CD4-positive, alpha-beta T cell treated with Interleukin-17A for 1 hour (primary cell): ENCODE measurements at regions not wholly inside any gene's neighbourhood (a gene's known extent, or its start where the extent isn't known, plus 50 kb on each side); places are given as distances from the start of the nearest gene placed in this dataset.

Source experiments
- DNase-seq: peaks from one replicate; pipeline ENCODE4 v3.0.0-alpha.2; 2020

DNA sequence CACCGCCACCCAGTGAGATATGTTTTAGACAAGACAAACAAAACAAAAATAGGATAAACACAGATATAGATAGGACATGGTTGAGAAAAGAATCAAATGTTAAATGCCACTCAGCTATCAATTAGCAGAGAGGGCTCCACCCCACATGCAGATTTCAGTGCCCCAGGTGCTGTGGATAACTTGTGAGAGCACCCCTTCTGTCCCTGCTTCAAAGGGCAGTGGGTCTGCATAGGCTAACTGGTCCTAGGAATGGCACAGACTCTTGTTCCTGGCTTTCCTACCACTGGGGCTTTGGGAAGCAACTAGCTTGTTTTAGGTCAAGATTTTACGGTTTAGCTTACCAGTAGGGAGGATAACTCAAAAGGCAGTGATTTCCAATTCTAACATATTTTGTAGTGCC lies 460.3 kb downstream of the TSHZ3 start:
- DNase-seq = no peak

DNA sequence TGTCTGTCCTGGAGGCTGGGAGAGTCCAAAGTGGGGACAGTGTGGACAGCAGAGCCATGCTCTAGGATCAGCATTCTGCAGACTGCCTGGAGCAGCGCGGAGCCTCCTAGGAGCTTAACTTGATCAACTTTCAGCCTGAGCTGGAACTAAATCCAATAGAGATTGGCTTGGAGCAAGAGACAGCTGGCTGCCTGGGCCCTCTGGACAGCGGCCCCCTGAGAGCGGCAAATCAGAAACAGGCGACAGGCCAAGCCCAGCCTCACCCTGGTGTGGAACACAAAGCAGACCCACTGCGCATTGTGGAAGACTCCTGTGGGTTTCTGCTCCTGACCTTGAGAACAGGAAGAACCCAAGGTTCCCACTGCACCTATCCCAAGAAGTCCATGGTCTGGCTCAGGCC lies 462.2 kb downstream of the TSHZ3 start:
- DNase-seq = no peak

DNA sequence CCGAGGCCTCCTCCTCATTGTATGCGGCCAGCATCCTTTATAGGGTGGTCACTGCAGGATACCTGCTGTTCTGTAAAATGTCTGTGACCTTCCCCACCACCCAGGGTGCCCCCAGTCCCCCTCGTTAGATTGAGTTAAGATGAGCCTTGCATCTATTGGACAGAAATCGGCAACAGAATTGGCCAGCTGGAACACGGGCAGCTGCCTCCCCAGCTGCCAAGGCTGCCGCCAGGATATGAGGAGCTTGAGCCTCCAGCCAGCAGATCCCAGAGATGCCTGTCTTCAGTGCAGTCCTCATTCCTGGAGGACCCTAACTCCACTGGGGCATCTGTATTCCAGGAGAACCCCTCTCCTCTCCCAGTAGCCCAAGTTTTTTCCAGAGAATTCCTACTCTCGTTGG lies 463.0 kb downstream of the TSHZ3 start:
- DNase-seq = no peak

DNA sequence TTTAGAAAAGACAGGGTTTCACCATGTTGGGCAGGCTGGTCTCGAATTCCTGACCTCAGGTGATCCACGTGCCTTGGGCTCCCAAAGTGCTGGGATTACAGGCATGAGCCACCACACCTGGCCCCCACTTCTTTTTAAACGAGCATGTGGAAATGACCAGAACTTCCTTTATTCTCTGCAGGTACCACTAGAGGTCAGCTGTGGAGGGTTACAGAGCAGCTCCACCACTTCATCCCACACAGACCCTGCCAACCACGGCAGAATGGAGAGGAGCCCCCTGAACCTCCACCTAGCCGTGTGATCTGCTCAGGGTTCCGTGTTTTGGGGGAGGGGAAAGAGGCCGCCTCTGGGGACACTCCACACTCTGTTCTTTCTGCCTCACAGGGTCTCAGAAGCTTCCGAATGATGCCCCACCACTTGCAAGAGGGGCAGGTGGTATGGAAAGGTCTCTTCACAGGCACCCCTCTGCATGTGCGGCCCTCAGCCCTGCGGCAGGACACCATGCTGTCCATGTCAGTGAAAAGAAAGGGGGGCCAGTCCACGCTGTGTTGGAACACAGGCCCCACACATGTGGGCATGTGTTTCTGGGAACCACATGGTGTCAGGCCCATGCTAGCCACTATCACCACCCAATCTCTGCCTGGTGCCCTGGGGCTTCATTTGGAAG lies 465.0 kb downstream of the TSHZ3 start:
- DNase-seq = no peak

DNA sequence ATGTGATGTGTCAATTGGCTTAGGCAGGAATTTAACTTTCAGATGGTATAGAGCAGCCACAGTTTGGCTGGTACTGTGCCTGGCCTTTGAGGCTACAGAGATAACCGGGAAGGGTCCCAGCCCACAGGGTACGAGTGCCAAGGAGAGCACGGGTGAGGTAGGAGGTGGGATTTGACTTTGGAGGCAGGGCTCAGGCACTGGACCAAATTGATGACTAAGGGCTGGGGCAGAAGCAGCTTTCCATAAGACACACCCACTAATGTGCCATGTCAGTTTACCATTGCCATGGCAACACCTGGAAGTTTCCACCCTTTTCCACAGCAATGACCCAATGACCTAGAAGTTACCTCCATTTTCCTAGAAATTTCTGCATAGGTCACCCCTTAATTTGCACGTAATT lies 466.2 kb downstream of the TSHZ3 start:
- DNase-seq = no peak

DNA sequence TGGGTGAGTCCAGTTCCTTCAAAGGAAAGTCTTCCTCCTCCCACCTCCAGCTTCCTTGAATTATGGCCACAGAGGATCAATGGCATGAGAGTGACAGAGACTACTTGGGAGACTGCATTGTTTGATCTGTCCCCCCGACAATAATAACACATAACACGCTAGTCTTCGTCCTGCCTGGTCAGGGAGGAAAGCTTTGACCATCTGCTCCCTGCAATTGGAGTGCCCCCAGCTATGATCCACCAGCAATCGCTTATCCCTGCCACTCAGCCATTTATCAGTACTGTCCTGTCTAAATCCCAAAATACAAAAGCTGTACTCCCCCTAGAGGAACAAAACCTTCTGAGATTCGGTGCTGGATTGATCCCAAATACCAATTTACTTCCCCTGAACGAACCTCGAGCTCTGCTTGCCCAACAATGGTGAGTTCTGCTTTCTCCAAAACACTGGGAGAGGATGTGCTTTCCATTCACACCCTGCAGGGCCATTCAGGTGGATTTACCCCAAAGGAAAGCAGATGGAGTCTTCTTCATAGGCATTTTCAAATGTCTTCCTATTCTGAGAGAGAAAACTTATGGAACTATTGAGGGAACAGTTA lies 466.7 kb downstream of the TSHZ3 start:
- no peak for DNase-seq

DNA sequence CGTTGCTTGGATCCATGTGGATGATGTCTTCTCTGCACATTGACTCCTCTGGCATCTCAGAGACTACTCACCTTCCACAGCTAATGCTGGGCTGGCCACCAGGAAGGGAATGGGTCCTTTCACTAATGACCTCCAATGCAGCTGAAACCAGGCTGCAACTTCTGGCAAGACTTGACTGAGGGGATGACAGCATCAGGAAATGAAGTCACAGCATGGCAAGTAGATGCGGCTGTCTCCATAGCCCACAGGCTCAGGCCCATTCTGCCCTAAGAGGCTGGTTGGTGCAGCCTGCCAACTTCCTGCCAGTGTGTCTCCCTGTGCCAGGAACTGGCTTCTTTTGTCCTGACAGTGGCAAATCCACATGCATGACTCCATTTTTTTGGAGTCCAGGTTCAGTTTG lies 467.3 kb downstream of the TSHZ3 start:
- DNase-seq = no peak

DNA sequence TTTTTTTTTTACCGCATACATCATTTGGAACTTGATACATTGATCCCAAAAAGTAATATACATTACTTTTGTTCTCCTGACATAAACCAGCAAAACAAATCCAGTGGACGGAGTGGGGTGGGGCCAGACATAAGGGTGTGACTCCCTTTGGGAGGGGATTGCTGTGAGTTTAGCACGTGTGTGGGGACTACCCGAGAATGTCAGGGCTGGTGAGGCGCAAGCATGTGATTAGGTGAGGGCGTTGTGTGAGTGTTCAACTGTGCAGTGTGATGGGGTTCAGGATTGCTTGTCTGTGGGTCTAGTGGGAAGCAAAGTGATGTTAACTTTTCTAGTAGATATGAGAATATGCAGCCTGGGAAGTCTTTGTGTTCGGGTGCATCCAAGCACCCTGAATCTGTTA lies 468.0 kb downstream of the TSHZ3 start:
- DNase-seq = no peak

DNA sequence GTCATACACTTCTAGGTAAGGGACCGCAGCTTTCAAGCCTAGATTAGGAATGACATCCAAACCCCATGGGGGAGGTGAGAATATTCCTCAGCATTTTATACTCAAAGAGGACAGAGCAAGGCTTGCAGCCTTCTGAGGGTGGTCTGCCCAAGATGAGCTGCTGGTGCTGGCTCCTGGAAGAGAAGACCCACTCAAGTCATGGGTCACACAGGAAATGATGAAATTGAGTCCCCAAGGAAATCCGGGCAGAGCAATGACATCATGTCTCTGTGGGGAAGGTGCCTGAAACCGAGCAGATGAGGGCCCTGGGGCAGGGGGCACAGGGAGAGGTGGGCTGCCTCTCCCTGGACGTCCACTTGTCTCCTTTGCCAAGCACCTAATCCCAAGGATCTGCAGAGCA lies 468.7 kb downstream of the TSHZ3 start:
- no peak for DNase-seq

DNA sequence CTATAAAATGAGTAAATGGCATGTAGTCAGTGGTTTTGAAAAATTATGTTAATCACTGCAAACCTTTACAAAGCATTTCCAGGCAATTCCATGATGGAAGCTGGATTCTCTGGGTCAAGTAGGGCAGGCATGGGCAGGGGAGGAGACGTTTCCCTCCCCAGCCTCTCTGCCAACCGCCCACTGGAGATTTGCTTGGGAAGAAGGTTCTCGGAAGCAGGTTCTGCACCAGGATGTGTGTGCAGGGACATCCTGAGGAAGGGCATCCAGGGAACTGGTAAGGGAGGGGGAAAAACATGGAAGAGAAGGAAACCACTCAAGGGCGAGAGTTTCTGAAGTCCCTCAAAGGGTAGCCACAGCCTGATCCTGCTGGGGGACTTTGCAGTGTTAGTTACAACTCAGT lies 469.1 kb downstream of the TSHZ3 start:
- DNase-seq = no peak

DNA sequence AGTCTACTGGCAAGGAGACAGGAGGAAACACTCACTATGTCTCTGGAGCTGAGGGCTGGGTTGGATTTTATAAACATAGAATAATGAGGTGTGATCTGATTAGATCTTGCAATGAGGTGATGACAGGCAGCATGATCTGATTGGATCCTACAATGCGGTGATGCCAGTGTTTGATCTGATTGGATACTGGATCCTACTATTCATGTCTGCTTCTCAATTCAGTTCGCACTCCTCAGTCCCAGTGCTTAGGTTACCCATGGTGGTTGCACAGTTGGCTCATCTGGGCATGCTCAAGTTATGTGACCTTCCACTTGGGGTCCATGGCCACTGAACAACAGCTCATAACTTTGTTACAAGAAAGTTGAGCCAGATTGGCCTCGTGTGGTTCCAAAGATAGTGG lies 469.5 kb downstream of the TSHZ3 start:
- no peak for DNase-seq

DNA sequence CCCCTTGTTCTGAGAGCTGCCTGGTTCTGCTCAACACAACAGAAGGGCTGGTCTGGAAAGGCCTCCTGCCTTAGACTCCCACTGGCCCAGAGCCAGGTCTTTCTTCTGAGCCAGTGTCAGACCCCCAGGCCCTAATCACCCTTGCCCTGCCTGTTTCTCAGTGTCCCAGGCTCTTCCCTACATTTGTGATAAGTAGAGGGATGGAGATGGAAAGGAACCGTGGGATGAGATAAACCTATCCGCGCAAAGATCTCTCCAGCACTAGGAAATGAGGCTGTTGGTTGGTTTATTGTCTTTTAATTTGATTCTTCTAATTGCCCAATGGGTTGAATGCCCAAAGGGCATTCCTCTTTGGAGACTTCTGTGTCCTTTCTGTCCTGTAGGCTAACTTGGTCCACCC lies 470.0 kb downstream of the TSHZ3 start:
- DNase-seq = no peak

DNA sequence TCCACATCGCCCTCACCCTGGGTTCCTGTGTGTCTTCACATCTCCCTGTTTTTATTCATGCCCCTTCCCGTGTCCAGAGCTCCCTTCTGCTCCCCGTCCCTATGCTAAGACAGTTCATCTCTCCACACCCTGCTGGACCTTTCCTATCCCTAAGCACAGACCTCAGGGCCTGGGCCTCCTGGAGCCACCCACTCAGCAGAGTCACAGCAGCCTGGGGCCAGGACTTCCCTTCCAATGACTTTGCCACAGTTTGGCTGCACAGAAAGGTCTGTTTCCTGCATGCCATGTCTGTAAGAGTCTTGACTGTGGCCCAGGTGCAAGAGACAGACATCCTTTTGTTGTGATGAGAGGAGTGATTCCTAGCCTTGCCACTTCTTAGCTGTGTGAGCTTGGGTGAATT lies 470.7 kb downstream of the TSHZ3 start:
- DNase-seq = no peak

DNA sequence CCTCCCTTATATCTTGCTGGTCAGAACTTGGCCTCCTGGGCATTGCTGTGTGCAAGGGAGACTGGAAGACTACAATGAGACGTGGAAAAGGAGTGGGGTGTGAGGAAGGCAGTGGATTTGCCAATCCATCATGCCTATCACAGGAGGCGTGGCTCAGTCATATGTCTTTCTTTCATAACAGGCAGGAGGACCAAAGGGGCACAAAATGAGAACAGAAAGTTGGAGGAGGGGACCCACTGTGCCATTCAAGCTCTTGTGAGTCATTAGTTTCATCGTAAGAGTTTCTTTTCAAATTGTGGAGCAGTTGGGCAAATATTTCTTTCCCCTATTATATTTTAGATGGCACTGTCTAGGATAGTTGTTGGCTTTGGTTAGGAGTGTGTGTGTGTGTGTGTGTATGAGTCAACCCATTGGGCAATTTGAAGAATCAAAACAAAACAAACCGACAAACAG lies 471.5 kb downstream of the TSHZ3 start:
- no peak for DNase-seq

DNA sequence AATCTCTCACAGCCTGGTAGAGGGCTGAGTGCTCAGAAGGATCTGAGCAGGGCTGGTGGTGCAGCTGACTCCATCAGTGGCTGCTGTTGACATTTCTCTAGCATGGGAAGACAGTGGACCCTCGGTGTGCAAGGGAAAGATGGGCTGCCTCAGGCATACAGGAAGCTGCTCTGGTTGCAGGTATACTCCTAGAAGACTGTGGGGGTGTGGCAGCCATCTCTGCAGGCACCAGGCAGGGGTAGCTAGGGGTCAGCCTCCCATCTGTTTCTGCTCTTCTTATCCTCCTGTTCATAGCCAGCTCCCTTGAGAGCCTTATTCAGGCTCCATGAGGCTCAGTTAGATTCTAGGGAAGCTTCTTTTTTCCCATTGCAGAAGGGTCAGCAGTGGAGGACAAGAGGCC lies 475.5 kb downstream of the TSHZ3 start:
- no peak for DNase-seq

DNA sequence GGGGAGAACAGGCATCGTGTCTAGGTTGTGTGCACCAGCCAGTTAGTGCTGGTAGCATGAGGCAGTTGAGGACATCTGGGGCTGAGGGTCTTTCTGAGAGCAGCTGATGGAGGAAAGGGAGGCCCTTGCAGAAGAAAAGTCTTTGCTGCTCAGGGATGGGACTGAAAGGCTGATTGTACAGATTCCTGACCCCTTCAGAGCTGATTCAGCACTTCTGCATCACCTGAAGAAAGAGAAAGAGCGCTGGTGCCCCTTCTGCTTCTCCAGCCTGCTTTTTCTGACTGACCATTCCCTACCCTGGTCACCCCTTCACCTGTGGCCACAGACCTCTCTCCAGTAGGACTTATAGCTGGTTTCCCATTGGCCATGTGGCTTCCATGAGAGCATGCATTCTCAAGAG lies 476.2 kb downstream of the TSHZ3 start:
- DNase-seq = no peak

DNA sequence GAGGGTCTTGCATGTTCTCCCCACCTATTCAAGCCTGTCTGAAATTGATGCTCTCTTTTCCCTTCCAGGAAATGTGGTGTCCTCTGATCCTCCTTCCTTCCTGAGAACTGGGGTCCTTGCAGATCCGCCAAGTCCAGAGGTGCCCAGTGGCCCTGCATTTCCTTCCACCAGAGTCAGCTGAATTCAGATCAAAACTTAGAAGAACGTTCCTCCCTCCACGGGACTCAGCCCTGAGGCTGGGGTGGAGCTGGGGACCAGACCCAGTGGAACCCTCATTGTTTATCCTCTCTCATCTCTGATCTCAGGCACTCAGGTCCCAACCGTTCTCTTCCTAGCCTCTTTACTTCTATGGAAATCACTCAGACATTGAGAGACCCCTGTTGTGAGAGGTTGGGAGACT lies 477.3 kb downstream of the TSHZ3 start:
- DNase-seq = no peak

DNA sequence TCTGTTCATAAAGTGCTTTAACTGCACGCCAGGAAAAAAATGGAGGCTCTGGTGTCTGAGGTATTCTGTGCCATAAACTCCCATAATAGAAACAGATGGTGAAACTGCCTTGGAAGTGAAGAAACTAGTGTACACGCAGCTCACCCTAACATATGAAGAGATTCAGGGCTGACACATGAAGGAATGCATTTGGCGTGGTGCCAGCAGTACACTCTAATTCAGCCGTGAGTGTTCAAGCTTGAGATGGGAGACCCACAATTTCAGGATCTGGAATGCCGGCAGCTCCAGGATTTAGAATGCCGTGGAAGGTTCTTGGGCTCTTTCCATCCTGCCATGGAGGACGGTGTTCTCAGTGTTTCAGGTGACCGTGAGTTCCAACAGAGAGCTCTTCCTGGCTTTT lies 478.4 kb downstream of the TSHZ3 start:
- no peak for DNase-seq

DNA sequence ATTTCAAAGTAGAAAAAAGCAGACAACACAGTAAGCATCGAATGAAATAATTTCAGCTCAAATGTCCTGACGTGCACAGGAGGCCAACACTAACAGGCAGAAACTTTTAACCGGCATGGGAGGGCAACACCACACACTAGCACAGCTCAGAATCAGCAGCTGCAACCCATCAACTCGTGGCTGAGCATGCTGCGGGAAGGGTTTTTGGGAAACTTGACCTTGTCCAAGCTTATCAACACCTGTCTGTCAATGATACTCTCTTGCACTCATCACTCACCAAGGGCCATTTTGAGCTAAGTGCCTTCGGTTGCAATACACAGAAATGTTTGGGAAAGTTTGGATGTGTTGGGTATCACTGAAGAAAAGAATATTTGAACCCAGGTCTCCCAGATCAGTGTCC lies 483.7 kb downstream of the TSHZ3 start:
- DNase-seq = no peak

DNA sequence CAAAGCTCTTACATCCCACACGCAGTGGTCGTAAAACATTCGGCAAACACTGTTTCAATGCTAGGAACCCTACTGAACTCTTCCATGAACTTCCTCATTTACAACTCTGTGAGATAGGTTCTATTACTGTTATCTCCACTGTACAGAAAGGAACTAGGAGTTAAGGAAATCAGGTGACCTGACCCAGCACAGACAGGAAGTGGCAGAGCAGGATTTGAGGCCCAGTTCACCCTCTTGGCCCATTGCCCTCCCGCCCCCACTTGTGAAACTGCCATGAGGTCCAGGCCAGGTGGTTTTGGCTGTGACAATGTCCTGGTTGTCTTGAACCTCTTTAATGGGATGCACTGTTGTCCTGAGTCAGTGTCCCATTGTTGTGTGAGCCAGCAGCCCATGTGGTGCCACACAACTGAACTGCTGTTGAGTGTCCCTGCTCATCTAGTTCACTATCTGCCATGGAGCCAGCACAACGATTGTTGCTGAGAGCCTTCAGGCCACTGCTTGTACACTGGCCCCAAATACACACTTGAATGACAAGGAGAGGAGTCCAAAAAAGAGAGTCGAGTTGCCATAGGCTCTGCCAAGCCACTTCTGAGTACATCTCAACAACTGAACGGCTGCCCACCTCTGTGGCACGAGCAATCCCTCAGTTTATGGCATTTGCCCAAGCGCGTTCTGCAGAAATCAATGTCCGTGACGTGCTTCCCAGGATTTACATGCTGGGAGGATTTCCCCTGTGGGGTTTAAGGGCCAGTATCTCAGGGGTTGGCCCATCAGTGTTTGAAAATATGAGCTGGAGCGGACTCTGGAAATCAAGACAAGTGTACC lies 484.6 kb downstream of the TSHZ3 start:
- no peak for DNase-seq

DNA sequence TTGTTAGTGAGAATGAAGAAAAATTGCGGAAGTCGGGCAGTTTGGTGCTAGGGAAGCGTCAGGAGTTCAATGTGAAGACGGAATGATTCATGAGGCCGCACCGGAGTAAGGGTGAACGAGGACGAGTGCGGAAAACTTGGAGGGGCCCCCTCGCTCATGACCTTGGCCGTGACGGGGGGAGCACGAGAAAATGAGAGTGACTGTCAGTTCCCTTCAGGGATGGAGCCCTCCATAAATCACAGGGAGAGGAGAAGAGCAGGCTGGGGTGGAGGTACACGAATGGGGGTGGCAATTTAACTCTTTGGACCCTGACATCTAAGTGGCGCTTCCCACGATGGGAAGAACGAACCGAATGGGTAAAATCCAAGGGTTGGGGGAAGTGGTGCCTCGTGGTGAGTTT lies 486.4 kb downstream of the TSHZ3 start:
- DNase-seq = no peak

DNA sequence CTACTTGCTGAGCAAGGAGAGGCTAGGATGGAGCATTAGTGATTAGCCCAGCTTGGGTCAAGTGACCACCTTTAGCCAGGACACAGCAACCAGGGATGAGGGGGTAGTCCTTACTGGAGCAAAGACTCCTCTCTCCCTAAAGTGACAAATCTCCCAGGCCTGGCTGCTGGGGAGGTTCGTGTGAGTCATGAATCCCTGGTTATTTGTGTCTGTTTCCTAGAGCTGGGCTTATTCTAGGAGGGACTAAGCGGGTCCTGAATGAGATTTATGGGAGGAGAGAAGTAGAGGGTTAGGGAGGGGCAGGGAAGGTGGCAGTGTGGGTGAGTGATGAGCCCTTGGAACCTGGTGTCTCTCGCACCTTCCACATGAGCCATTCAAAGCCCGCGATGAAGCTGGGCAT lies 487.3 kb downstream of the TSHZ3 start:
- DNase-seq = no peak

DNA sequence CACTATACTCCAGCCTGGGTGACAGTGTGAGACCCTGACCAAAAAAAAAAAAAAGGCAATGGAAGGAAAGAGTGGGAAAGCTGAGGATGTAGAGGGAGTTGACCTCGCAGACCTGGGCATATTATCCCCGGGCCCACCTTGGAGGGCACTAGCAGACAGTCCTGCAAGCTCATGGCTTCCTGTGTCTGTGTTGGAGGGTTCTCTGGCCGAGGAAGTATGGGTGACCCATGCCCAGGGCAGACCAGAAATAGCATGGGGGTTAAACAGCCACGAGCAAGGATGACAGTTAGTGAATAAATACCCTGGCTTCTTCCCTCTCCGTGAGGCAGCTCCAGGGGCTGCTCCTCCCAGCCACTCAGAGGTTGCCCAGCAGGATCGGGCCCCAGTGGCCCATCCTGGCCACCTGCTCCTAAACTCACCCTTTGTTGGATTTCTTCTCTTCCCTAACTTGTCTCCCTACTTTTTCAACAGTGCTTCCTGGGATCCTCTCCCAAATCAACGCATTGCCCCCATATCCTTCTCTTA lies 485.8 kb downstream of the ZNF536 start:
- DNase-seq = no peak

DNA sequence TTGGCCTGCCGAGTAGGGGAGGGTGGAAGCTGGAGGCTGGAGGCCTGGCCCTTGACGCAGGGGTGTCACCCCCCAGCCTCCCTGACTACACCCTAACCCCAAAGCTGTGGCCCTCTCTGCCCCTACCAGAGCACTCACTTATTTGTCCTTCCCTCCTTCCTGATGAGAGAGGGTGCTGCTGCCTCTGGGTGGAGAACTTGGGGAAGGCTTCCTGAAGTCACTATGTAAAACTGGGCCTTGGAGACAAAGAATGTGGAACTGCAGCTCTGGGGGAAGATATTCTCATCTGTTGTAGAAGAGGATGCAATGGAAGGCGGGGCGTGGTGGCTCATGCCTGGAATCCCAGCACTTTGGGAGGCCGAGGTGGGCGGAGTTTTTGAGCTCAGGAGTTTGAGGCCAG lies 485.2 kb downstream of the ZNF536 start:
- no peak for DNase-seq
